Activated CD4-positive, alpha-beta T cell treated with anti-CD3 and anti-CD28 coated beads for 1 hour (primary cell): ENCODE measurements at regions not wholly inside any gene's neighbourhood (a gene's known extent, or its start where the extent isn't known, plus 50 kb on each side); places are given as distances from the start of the nearest gene placed in this dataset.

Experiments
- DNase-seq: peaks from one replicate; pipeline ENCODE4 v3.0.0-alpha.2; 2020

DNA sequence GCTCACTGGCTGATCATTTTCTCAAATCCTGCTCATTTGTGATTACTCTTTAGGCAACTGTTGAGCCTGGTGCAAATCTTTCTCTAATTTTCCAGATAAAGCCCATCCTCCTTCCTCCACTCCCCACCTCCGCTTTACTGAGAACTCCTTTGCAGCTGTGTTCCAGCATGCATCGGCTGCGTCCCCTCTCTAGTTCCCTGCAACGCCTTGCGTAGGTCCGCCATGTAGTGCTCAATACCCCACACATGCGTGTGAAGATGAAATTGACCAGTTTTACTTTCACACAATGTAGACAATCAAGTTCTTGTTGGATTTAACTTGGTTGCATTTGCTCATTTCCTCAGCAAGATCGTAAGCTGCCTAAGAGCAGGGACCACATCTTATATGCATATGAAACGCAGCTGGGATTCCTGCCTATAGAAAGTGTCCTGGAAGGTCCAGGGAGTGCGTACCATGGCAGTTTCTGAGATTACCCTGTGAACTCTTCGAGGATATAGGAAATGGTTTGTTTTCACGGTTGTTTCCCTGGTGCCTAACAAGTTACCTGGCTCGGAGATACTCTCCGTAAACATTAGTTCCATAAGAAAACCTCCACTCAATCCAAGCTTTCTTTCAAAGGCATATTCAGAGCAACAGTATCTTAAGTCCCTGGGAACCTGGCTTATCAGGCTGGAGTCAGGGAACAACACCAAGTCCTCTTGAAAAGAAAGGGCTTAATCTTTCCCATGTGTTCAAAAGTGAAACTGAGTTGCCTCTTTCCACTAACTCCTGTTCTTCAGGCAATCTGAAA lies 766.4 kb upstream of the ID2 start:
- no peak for DNase-seq

DNA sequence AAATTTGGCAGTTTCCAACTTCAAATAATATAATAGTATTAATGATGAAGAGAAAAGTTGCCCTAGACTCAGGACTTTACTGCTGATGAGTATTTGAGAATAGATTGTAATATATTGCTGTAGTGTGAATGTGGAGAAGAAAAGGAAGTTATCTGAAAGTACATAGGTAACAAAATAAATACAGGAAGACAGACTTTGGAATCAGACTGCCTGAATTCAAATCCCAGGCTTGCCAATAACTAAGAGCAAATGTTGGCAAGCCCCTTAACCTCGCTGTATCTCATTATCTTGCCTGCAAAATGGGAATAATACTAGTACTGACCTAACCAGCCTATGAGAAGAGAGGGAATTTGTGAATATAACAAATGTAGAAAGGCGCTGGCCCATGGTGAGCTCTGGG lies 765.2 kb upstream of the ID2 start:
- no peak for DNase-seq

- no peak for DNase-seq
These were observed 762.3 kb upstream of the ID2 start for GRCh38 chr2:7919510-7919909.

- no peak for DNase-seq
These were observed 757.7 kb upstream of the ID2 start for GRCh38 chr2:7924023-7924762.

DNA sequence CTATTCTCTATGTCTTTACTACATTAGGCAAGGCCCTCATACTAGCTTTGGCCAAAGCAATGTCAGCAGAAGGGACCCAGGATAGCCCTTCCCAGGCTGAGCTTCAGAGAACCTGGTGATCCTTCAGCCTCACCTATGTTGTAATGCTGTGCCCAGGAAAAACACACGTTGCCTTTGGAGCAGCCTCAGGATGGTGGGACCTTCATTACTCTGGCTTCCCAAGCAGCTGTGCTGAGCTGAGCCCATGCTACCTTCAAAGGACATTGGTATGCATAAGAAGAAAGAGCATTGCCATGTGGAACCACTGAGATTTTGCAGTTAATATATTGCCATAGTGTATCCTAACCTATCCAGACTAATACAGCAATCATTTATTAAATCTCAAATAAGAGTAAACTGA lies 756.4 kb upstream of the ID2 start:
- DNase-seq, result no peak

- DNase-seq, result no peak
These were observed 754.2 kb upstream of the ID2 start for GRCh38 chr2:7927691-7928090.

- DNase-seq, result no peak
These were observed 752.6 kb upstream of the ID2 start for GRCh38 chr2:7929281-7929680.

GRCh38 chr2:7930800-7931635 lies 750.8 kb upstream of the ID2 start:
- DNase-seq, result no peak

- no peak for DNase-seq
These were observed 750.0 kb upstream of the ID2 start for GRCh38 chr2:7931808-7932207.

GRCh38 chr2:7933672-7934071 lies 748.2 kb upstream of the ID2 start:
- DNase-seq, result no peak

GRCh38 chr2:7934476-7934875 lies 747.4 kb upstream of the ID2 start:
- DNase-seq, result no peak

GRCh38 chr2:7937082-7937481 lies 744.8 kb upstream of the ID2 start:
- DNase-seq, result no peak

GRCh38 chr2:7940723-7941122 lies 741.1 kb upstream of the ID2 start:
- no peak for DNase-seq

GRCh38 chr2:7943446-7943845 lies 738.4 kb upstream of the ID2 start:
- no peak for DNase-seq

- no peak for DNase-seq
These were observed 736.8 kb upstream of the ID2 start for GRCh38 chr2:7945026-7945425.

DNA sequence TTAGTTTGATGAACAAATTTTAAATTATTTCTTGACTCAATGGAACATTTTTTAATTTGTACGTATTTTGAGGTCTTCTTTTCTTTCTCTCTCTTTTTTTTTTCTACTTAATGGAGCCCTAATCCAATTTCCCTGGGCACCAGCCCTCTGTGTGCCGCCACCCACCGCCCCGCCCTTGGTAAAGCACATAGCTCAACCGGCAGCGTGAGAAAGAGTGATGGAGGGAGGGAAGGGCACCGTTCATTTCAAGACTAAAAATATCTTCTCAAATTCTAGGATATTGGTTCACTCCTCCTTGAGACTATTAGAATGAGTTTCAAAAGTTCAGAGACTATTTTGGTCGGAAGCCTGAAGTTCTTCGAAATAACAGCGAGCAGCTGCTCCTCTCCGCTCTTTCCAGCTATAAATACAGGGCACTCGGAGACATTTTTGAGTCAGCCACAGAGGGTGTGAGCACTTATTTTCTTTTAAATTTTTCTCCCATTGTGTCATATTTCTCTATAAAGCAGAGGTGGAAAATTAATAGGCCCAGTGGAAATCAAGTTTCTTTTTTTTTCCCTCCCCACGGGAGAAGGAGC lies 731.7 kb upstream of the ID2 start:
- no peak for DNase-seq

DNA sequence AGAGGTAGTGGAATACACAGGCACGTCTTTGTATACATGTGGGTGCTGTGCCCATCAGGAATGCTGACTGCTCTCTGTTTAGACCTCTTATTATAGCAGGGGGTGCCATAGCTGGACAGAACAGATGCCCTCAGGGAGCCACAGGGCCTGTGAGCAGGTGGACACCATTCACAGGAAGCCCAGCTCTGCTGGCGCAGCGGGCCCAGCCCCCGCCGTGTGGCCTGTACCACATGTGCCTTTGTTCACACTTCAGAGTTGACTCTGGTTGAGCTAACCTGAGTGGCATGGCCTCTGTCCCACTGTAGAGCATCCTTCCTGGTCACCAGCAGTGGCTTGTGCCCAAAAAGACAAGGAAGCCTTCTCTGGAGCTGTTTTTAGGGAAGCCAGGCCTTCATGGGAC lies 730.9 kb upstream of the ID2 start:
- no peak for DNase-seq

DNA sequence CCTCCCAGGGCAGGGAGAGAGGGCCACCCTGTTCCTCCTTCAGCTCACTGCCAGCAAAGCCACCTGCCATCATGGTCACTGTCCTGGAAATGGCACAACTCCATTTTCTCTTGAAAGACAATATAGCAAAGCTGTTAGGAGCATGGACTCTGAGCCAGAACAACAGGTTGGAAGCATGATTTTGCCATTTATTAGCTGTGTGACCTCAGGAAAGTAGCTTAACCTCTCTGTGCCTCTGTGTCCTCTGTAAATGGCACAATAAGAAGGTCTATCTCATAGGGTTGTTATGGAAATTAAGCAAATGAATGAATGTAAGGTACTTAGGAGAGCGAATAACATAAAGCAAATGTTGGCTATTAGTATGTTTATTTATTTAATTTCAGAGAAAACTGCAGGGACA lies 730.4 kb upstream of the ID2 start:
- DNase-seq, result no peak

DNA sequence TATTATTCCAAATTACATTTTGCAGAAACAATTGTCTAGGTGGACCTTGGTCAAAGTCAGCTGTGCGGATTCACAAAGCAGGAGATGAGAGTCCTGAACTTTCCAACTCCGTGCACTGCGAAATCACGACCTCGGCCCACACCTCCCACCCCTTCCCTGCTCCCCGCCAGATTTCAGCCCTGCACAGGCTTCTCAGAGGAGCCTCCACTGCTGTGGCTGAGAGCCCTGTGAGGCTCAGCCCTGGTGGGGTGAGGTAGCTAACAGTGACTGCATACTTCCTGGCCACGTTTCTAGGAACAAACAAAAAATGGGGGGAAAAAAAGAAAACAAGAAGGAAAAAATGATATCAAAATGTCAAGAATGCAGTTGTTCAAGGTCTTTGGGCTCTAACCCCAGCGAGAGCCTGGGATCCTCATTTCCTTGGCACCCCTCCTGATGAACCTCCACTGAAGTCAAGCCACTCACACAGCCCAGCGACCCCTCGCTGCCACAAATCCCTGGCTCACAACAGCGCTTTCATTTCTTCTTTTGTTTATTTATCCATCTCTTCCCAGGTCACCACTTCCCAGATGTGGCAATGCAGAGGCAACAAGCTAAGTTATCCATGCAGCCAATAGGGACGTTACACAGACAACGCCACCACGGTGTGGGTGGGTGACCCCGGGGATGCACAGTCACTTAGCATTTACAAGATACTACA lies 729.7 kb upstream of the ID2 start:
- DNase-seq, result no peak

- no peak for DNase-seq
These were observed 728.7 kb upstream of the ID2 start for GRCh38 chr2:7953195-7953594.

DNA sequence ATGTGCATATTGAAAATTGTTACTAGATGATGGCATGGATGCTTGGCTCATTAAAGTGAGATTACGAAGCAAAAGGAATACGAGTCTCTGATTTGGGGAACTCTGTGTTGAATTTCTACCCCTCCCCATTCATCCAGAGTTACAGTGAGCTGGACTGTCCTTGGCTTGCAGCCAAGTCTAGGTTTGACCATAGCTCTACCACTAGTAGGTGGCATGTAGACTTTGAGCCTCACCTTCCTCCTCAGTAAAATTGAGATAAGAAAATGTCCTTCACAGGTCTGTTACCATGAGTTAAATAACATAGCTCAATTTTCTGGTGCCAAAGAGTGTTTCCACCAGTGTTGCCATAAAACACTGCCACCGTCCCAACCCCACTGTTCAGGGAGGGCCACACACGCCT lies 727.6 kb upstream of the ID2 start:
- no peak for DNase-seq

DNA sequence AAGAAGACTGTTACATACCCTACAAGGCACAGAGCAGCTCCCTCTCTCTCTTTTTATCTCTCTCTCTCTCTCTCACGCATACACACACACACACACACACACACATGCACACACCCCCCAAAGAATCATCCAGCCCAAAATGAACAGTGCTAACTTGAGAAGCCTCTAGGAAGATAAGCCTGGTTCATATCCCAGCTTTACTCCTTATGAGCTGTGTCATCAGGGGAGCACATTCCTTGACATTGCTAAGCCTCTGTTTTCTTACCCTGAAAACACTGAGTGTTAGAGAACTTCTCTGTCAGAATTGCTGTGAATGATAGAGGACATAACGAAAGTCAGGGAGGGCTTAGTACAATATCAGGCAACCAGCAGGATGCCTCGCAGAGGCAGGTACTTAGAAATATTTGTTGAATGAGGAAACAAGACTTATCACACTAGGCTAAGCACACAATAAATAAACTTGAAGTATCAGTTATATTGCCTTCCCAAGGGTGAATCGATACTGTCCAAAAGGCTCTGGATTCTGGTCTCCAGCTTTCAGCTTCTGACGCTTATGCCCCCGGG lies 725.6 kb upstream of the ID2 start:
- DNase-seq, result no peak
